Liver (tissue), 8 donors: ENCODE measurements at regions not wholly inside any gene's neighbourhood (a gene's known extent, or its start where the extent isn't known, plus 50 kb on each side); places are given as distances from the start of the nearest gene placed in this dataset.

Experiments
- DNase-seq: peaks from one replicate; pipeline ENCODE4 v3.0.0-alpha.2; 2017; ENCODE audit warnings: low spot score
- H3K27ac ChIP-seq, 2 donors: one replicate each; pipeline ENCODE4 v1.7.0; 2013; ENCODE audit warnings: inconsistent platforms in 2 of 2, low read length in 2 of 2, control low read depth in 1 of 2, low read depth in 1 of 2, mild to moderate bottlenecking in 1 of 2
- H3K27me3 ChIP-seq, 4 donors: one replicate each; pipeline versions ENCODE4 v1.6.1 to v1.7.0; 2013; ENCODE audit warnings: low read length in 3 of 4, inconsistent platforms in 1 of 4, mild to moderate bottlenecking in 1 of 4, moderate library complexity in 1 of 4; ENCODE audit not compliant: control insufficient read depth in 4 of 4, insufficient read depth in 4 of 4
- H3K36me3 ChIP-seq, 4 donors: one replicate each; pipeline versions ENCODE4 v1.6.1 to v1.7.0; 2013; ENCODE audit warnings: low read length in 3 of 4, mild to moderate bottlenecking in 3 of 4, low read depth in 1 of 4, moderate library complexity in 1 of 4; ENCODE audit not compliant: control insufficient read depth in 4 of 4, insufficient read depth in 3 of 4
- H3K4me1 ChIP-seq, 4 donors: one replicate each; pipeline versions ENCODE4 v1.6.1 to v1.7.0; 2013; ENCODE audit warnings: low read length in 3 of 4, mild to moderate bottlenecking in 3 of 4, moderate library complexity in 1 of 4; ENCODE audit not compliant: control insufficient read depth in 4 of 4, insufficient read depth in 4 of 4
- H3K4me3 ChIP-seq, 3 donors: one replicate each; pipeline versions ENCODE4 v1.6.1 to v1.7.0; 2013; ENCODE audit warnings: low read length in 3 of 3, control low read depth in 1 of 3, low read depth in 1 of 3, mild to moderate bottlenecking in 1 of 3
- H3K9ac ChIP-seq, 2 donors: one replicate each; pipeline ENCODE4 v1.7.0; 2013; ENCODE audit warnings: low read length in 2 of 2, mild to moderate bottlenecking in 2 of 2, moderate library complexity in 2 of 2, control low read depth in 1 of 2, low read depth in 1 of 2
- H3K9me3 ChIP-seq, 4 donors: one replicate each; pipeline versions ENCODE4 v1.6.1 to v1.7.0; 2013; ENCODE audit warnings: low read length in 3 of 4; ENCODE audit not compliant: control insufficient read depth in 4 of 4
- EGR1 ChIP-seq, 2 donors: IDR thresholded peaks; 2 replicates each; pipeline ENCODE4 v1.6.1; 2016 to 2018; ENCODE audit warnings: antibody characterized with exemption in 2 of 2, low read depth in 2 of 2
- FOXA1 ChIP-seq: IDR thresholded peaks from 2 replicates; pipeline ENCODE4 v1.6.1; 2016; ENCODE audit warnings: antibody characterized with exemption
- FOXA2 ChIP-seq: IDR thresholded peaks from 2 replicates; pipeline ENCODE4 v1.6.1; 2016; ENCODE audit warnings: antibody characterized with exemption
- GABPA ChIP-seq, 2 donors: IDR thresholded peaks in 1 of 2; conservative IDR thresholded peaks in 1 of 2; 2 replicates each; pipeline ENCODE4 v1.6.1; 2016; ENCODE audit warnings: antibody characterized with exemption in 2 of 2, mild to moderate bottlenecking in 1 of 2, moderate library complexity in 1 of 2
- HNF4A ChIP-seq, 2 donors: conservative IDR thresholded peaks; 2 replicates each; pipeline ENCODE4 v1.6.1; 2016; ENCODE audit warnings: antibody characterized with exemption in 2 of 2, mild to moderate bottlenecking in 2 of 2
- HNF4G ChIP-seq: IDR thresholded peaks from 2 replicates; pipeline ENCODE4 v1.6.1; 2016; ENCODE audit warnings: antibody characterized with exemption
- JUND ChIP-seq, 2 donors: IDR thresholded peaks; 2 replicates each; pipeline ENCODE4 v1.6.1; 2016; ENCODE audit warnings: antibody characterized with exemption in 2 of 2
- NR2F2 ChIP-seq: IDR thresholded peaks from 2 replicates; pipeline ENCODE4 v1.6.1; 2016; ENCODE audit warnings: antibody characterized with exemption
- RXRA ChIP-seq, 2 donors: IDR thresholded peaks; 2 replicates each; pipeline ENCODE4 v1.6.1; 2017 to 2018; ENCODE audit warnings: antibody characterized with exemption in 2 of 2, mild to moderate bottlenecking in 1 of 2
- SP1 ChIP-seq: IDR thresholded peaks from 2 replicates; pipeline ENCODE4 v1.6.1; 2018; ENCODE audit warnings: antibody characterized with exemption, mild to moderate bottlenecking
- YY1 ChIP-seq: IDR thresholded peaks from 2 replicates; pipeline ENCODE4 v1.6.1; 2016; ENCODE audit warnings: antibody characterized with exemption, mild to moderate bottlenecking
- WGBS: extraction: QIAGEN DNeasy Blood & Tissue Kit; methylation state at CpG from one replicate; pipeline ENCODE4 v1.1.7; 2013; 5-methylcytosine and 5-hydroxymethylcytosine counted together
- TF ChIP-seq, protein P1 (sequence below): IDR thresholded peaks from 2 replicates; pipeline ENCODE4 v1.6.1; 2016; ENCODE audit warnings: antibody characterized with exemption
- TF ChIP-seq, protein P2 (sequence below): IDR thresholded peaks from 2 replicates; pipeline ENCODE4 v1.6.1; 2016; ENCODE audit warnings: antibody characterized with exemption
- TF ChIP-seq, protein P3 (sequence below): fragments of 150-350 bp; IDR thresholded peaks from 2 replicates; pipeline ENCODE4 v1.5.1; 2017; ENCODE audit warnings: improper control_type of control experiment, low read depth, low read length; ENCODE audit not compliant: missing input control
- donor health status: healthy.
- donor health status: healthy.
- donor health status: healthy.
- donor health status: healthy.
- donor health status: healthy.

- TF ChIP-seq HNF4A (conservative IDR thresholded peaks at IDR 0.05) (no peak), FOXA1 (no peak), YY1 (no peak), SP1 (no peak), HNF4G (no peak), RXRA (IDR thresholded peaks at IDR 0.05) (no peak), EGR1 (IDR thresholded peaks at IDR 0.05; ENCODE audit: low read depth in 2 of 2) (no peak), GABPA (IDR thresholded peaks at IDR 0.05 in 1 of 2, conservative IDR thresholded peaks at IDR 0.05 in 1 of 2) (no peak), FOXA2 (no peak), JUND (IDR thresholded peaks at IDR 0.05) (no peak), NR2F2 (no peak)
- TF ChIP-seq, protein P1, sequence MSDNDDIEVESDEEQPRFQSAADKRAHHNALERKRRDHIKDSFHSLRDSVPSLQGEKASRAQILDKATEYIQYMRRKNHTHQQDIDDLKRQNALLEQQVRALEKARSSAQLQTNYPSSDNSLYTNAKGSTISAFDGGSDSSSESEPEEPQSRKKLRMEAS: no peak
- TF ChIP-seq, protein P2, sequence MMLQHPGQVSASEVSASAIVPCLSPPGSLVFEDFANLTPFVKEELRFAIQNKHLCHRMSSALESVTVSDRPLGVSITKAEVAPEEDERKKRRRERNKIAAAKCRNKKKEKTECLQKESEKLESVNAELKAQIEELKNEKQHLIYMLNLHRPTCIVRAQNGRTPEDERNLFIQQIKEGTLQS: no peak
- TF ChIP-seq, protein P3, sequence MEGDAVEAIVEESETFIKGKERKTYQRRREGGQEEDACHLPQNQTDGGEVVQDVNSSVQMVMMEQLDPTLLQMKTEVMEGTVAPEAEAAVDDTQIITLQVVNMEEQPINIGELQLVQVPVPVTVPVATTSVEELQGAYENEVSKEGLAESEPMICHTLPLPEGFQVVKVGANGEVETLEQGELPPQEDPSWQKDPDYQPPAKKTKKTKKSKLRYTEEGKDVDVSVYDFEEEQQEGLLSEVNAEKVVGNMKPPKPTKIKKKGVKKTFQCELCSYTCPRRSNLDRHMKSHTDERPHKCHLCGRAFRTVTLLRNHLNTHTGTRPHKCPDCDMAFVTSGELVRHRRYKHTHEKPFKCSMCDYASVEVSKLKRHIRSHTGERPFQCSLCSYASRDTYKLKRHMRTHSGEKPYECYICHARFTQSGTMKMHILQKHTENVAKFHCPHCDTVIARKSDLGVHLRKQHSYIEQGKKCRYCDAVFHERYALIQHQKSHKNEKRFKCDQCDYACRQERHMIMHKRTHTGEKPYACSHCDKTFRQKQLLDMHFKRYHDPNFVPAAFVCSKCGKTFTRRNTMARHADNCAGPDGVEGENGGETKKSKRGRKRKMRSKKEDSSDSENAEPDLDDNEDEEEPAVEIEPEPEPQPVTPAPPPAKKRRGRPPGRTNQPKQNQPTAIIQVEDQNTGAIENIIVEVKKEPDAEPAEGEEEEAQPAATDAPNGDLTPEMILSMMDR: no peak
These were observed 519.7 kb upstream of the ZFP42 start for GRCh38 chr4:187475901-187476300.

GRCh38 chr4:187477224-187477623 lies 518.3 kb upstream of the ZFP42 start:
- Histone ChIP-seq H3K4me1 (no peaks in the 10 kb centered on the region), H3K9ac (no peak overlapping the region), H3K27me3 (peaks cover 0 to 4% (median 0%) of the 10 kb centered on the region in 4 donors), H3K36me3 (no peaks in the 10 kb centered on the region), H3K9me3 (no peaks in the 10 kb centered on the region), H3K27ac (no peak overlapping the region), H3K4me3 (no peak overlapping the region)
- 38% methylated on average over 6 of the region's 6 CpGs for WGBS
- TF ChIP-seq, protein P3: no peak
- TF ChIP-seq FOXA1: no peak
- no peak for TF ChIP-seq EGR1 (IDR thresholded peaks at IDR 0.05; ENCODE audit: low read depth in 2 of 2)
- no peak for TF ChIP-seq NR2F2
- no peak for DNase-seq

More at GRCh38 chr4:187475901-187476300, 519.7 kb upstream of the ZFP42 start:
- H3K27me3 ChIP-seq: no peaks in the 10 kb centered on the region
- H3K4me3 ChIP-seq: no peak overlapping the region
- DNase-seq: no peak
- H3K4me1 ChIP-seq: no peaks in the 10 kb centered on the region
- no peaks in the 10 kb centered on the region for H3K9me3 ChIP-seq
- H3K36me3 ChIP-seq: no peaks in the 10 kb centered on the region
- H3K27ac ChIP-seq: no peak overlapping the region
- H3K9ac ChIP-seq: no peak overlapping the region
- WGBS: 77% methylated on average over 2 of the region's 2 CpGs
